GM06990 (cell line): ENCODE measurements at regions not wholly inside any gene's neighbourhood (a gene's known extent, or its start where the extent isn't known, plus 50 kb on each side); places are given as distances from the start of the nearest gene placed in this dataset.
A peak's percentile ranks its signal among the peaks of the same experiment; 100 is the strongest.
"Not testable (repeated sequence)": the region's sequence is repeated elsewhere in the genome, so short reads cannot be mapped to it uniquely, and the experiment has no call there.

Source experiments
- DNase-seq: peaks from one replicate; pipeline ENCODE4 v3.0.0-alpha.2; 2011; ENCODE audit not compliant: insufficient read length; ENCODE audit errors: extremely low read depth
- H3K27me3 ChIP-seq: replicated peaks from 2 replicates; pipeline ENCODE4 v1.6.0; 2011; ENCODE audit warnings: low read length; ENCODE audit not compliant: control insufficient read depth, insufficient read depth
- H3K36me3 ChIP-seq: 2 replicates; pipeline ENCODE4 v1.5.1; 2011; ENCODE audit warnings: low read length; ENCODE audit not compliant: control insufficient read depth, insufficient read depth
- H3K4me3 ChIP-seq: replicated peaks from 2 replicates; pipeline ENCODE4 v1.5.1; 2011; ENCODE audit warnings: low read depth, mild to moderate bottlenecking, control low read depth, low read length
- TF ChIP-seq, protein P1 (sequence below): IDR thresholded peaks from 2 replicates; pipeline ENCODE4 v1.5.1; 2011; ENCODE audit warnings: low read length, control low read depth, mild to moderate bottlenecking, inconsistent platforms; ENCODE audit not compliant: insufficient read depth, poor library complexity, severe bottlenecking

DNA sequence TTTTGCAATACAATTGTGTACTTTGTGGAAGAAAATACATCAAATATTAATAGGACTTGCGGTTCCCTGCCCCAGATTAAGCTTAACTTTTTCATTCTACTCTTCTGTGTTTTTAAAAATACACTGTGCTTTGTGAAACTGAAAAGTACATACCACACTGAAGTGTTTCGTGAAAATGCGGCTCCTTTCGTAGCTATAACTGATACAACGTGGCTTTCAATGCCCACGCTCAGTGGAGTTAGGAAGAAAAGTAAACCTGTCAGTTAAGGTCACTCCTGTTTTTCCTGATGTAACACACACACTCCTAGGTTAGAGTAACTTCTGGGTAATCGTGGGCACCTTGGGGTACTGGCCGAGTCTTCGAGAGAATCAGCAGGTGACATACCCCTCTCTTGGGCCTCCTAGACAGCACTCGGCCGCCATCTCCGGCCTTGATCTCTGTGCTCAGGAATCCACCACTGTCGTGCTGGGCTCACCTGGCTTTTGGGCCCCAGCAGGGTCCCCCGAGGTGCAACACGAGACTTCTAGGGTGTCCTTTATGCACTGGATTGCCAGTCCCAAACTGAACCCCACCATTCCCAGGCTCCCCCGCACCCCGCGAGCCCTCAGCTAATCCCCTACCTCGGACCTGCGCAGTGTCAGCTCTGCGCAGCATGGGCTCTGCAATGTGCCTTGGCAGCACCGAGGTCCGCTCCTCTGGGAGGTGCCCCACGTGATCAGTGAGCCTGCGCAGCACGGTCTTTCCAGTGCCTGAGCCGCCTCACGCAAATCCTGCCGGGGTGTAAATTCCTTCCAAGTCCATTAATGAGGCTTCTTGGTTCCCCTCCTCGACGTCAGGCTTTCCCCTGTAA lies 162.6 kb upstream of the INTU start:
- TF ChIP-seq, protein P1, sequence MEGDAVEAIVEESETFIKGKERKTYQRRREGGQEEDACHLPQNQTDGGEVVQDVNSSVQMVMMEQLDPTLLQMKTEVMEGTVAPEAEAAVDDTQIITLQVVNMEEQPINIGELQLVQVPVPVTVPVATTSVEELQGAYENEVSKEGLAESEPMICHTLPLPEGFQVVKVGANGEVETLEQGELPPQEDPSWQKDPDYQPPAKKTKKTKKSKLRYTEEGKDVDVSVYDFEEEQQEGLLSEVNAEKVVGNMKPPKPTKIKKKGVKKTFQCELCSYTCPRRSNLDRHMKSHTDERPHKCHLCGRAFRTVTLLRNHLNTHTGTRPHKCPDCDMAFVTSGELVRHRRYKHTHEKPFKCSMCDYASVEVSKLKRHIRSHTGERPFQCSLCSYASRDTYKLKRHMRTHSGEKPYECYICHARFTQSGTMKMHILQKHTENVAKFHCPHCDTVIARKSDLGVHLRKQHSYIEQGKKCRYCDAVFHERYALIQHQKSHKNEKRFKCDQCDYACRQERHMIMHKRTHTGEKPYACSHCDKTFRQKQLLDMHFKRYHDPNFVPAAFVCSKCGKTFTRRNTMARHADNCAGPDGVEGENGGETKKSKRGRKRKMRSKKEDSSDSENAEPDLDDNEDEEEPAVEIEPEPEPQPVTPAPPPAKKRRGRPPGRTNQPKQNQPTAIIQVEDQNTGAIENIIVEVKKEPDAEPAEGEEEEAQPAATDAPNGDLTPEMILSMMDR: no peak
- H3K27me3 ChIP-seq: no peaks in the 10 kb centered on the region
- DNase-seq: peak; percentile 6
- H3K36me3 ChIP-seq: no peaks in the 10 kb centered on the region
- no peak overlapping the region for H3K4me3 ChIP-seq

- H3K27me3 ChIP-seq, DNase-seq, H3K4me3 ChIP-seq, H3K36me3 ChIP-seq: not testable (repeated sequence)
These were observed 154.5 kb upstream of the INTU start for GRCh38 chr4:127478271-127478670.

- Histone ChIP-seq H3K36me3 (no peaks in the 10 kb centered on the region), H3K4me3 (no peak overlapping the region), H3K27me3 (no peaks in the 10 kb centered on the region; the same call in 1 of the 2 replicates)
- TF ChIP-seq, protein P1: peak; percentile 60
- DNase-seq: no peak
These were observed 153.6 kb upstream of the INTU start for GRCh38 chr4:127479031-127479622.

DNA sequence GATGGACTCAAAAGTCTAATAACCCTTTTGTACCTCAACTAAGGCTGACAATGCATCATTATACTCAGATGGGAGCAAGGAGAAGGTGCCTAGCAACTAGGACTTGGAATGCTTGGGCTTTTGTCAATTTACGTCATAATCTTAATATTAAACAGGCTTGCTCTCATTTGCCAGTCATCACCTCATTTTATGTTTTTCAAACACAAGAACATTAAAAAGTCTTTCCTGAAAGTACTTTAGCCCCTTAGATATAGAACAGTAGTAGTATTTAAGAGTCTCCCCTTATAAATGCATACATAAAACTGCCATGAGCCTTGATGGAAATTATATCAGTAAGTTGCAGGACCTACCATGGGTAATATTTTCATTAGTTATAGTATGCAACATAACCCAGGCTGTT lies 150.7 kb upstream of the INTU start:
- no peaks in the 10 kb centered on the region; the same call in 1 of the 2 replicates for H3K27me3 ChIP-seq
- H3K36me3 ChIP-seq: no peaks in the 10 kb centered on the region
- TF ChIP-seq, protein P1: no peak
- H3K4me3 ChIP-seq: no peak overlapping the region
- DNase-seq: no peak

GRCh38 chr4:127484117-127484516 lies 148.6 kb upstream of the INTU start:
- Histone ChIP-seq H3K27me3 (no peaks in the 10 kb centered on the region; the same call in 1 of the 2 replicates), H3K4me3 (no peak overlapping the region), H3K36me3 (no peaks in the 10 kb centered on the region)
- TF ChIP-seq, protein P1: no peak
- no peak for DNase-seq

DNA sequence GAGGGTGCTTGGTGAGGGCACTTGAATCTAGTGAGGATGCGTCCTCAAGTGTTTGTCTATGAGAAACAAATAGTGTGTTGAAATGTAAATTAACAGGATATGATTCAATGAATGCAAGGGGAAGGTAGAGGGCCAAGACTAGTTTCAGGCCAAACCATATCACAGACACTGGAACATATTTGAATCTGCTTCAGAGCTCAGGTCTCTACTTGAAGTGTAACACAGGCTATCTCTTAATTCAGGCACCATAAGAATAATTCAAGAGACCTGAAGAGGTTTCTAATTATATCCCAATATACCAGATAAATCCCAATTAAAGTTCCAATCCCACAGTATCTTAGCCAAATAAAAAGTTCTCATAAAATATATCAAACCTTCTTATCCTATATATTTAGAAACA lies 146.5 kb upstream of the INTU start:
- H3K36me3 ChIP-seq: no peaks in the 10 kb centered on the region
- TF ChIP-seq, protein P1: no peak
- DNase-seq: no peak
- no peaks in the 10 kb centered on the region; the same call in 1 of the 2 replicates for H3K27me3 ChIP-seq
- H3K4me3 ChIP-seq: no peak overlapping the region
